Transverse colon (tissue), 4 donors: ENCODE measurements at regions not wholly inside any gene's neighbourhood (a gene's known extent, or its start where the extent isn't known, plus 50 kb on each side); places are given as distances from the start of the nearest gene placed in this dataset.
A peak's percentile ranks its signal among the peaks of the same experiment; 100 is the strongest.

Experiments
- DNase-seq: peaks from one replicate; pipeline ENCODE4 v3.0.0-alpha.2; 2019
- H3K27ac ChIP-seq, 4 donors: fragments of 200-600 bp; sonication (generic); 2 replicates each; pipeline ENCODE4 v1.5.1; 2016 to 2018; ENCODE audit warnings: inconsistent platforms in 4 of 4
- H3K27me3 ChIP-seq: fragments of 200-600 bp; sonication (generic); 2 replicates; pipeline ENCODE4 v1.5.1; 2017; ENCODE audit warnings: inconsistent platforms
- H3K36me3 ChIP-seq, 4 donors: fragments of 200-600 bp; sonication (generic); 2 replicates each; pipeline ENCODE4 v1.5.1; 2017 to 2019; ENCODE audit warnings: inconsistent platforms in 4 of 4
- H3K4me1 ChIP-seq, 4 donors: fragments of 200-600 bp; sonication (generic); 2 replicates each; pipeline ENCODE4 v1.5.1; 2017 to 2020; ENCODE audit warnings: inconsistent platforms in 4 of 4
- H3K4me3 ChIP-seq, 4 donors: fragments of 200-600 bp; sonication (generic); 1 replicate in 1 of 4; 2 replicates in 3 of 4; pipeline versions ENCODE4 v1.5.1 to v1.6.1; 2017 to 2019; ENCODE audit warnings: inconsistent platforms in 4 of 4
- H3K9me3 ChIP-seq, 2 donors: fragments of 200-600 bp; sonication (generic); 2 replicates each; pipeline ENCODE4 v1.5.1; 2017 to 2019; ENCODE audit warnings: inconsistent platforms in 2 of 2
- CTCF ChIP-seq, 5 experiments: fragments of 200-600 bp in 3 of 5; fragments of 450-650 bp in 2 of 5; sonication (generic) in 3 of 5; IDR thresholded peaks; 1 replicate in 2 of 5; 2 replicates in 3 of 5; pipeline ENCODE4 v1.5.1; 2016 to 2017; ENCODE audit warnings: antibody characterized with exemption in 5 of 5, inconsistent platforms in 3 of 5, mild to moderate bottlenecking in 2 of 5, moderate library complexity in 1 of 5
- EP300 ChIP-seq: sonication (generic); formaldehyde crosslinking; IDR thresholded peaks from one replicate; pipeline ENCODE4 v1.6.1; 2017; ENCODE audit warnings: antibody characterized with exemption, low read depth
- POLR2A ChIP-seq: fragments of 450-650 bp; IDR thresholded peaks from one replicate; pipeline ENCODE4 v1.6.1; 2016; ENCODE audit warnings: antibody characterized with exemption, mild to moderate bottlenecking, moderate library complexity
- POLR2AphosphoS5 ChIP-seq, 3 donors: sonication (generic); formaldehyde crosslinking; IDR thresholded peaks; one replicate each; pipeline ENCODE4 v1.6.1; 2016; ENCODE audit warnings: antibody characterized with exemption in 3 of 3
- WGBS, 2 donors: methylation state at CpG; one replicate each; pipeline ENCODE4 v1.1.5; 2018; ENCODE audit warnings: low coverage in 1 of 2; 5-methylcytosine and 5-hydroxymethylcytosine counted together
- in situ Hi-C, 4 donors: fragments of 200-750 bp; cut with MboI; loops; one replicate each; pipeline versions ENCODE4 v1.15.0 to v1.15.1; 2017; ENCODE audit warnings: low sequenced_read_pairs in 3 of 4, low pct_ligation_motif_present in 1 of 4, low pct_unique_long_range_greater_than_20kb in 1 of 4
- intact Hi-C: fragments of 100-400 bp; cut with DNase I; formaldehyde crosslinking; loops from one replicate; pipeline ENCODE4 v1.15.1; 2023; ENCODE audit warnings: low total_unique reads

GRCh38 chr6:208364-208763, 83.9 kb upstream of the DUSP22 start:
- H3K36me3 ChIP-seq = no peaks in the 10 kb centered on the region
- no peaks in the 10 kb centered on the region for H3K4me1 ChIP-seq
- in situ Hi-C loops (no loop called here), intact Hi-C loops (no loop called here)
- no peaks in the 10 kb centered on the region for H3K9me3 ChIP-seq
- no peak for DNase-seq
- no peak overlapping the region for H3K4me3 ChIP-seq
- TF ChIP-seq POLR2A (no peak), CTCF (IDR thresholded peaks at IDR 0.05) (no peak), EP300 (no peak), POLR2AphosphoS5 (IDR thresholded peaks at IDR 0.05) (no peak)
- WGBS, 2 donors = 73 to 80% methylated on average over 6 to 12 of the region's 12 CpGs
- H3K27me3 ChIP-seq = no peaks in the 10 kb centered on the region
- no peak overlapping the region for H3K27ac ChIP-seq

GRCh38 chr6:208938-209337, 83.3 kb upstream of the DUSP22 start:
- H3K27ac ChIP-seq = no peak overlapping the region
- no peaks in the 10 kb centered on the region for H3K36me3 ChIP-seq
- in situ Hi-C loops = no loop called here
- intact Hi-C loops = no loop called here
- TF ChIP-seq POLR2A = no peak
- no peak for DNase-seq
- no peak overlapping the region for H3K4me3 ChIP-seq
- no peaks in the 10 kb centered on the region for H3K27me3 ChIP-seq
- no peaks in the 10 kb centered on the region for H3K9me3 ChIP-seq
- 90 to 94% methylated on average over 5 to 7 of the region's 7 CpGs for WGBS, 2 donors
- no peaks in the 10 kb centered on the region for H3K4me1 ChIP-seq

GRCh38 chr6:209432-210103, 82.7 kb upstream of the DUSP22 start:
- WGBS, 2 donors = 61 to 80% methylated on average over 24 to 27 of the region's 27 CpGs
- intact Hi-C loops (no loop called here), in situ Hi-C loops (no loop called here)
- Histone ChIP-seq H3K27ac (no peak overlapping the region), H3K27me3 (no peaks in the 10 kb centered on the region), H3K36me3 (no peaks in the 10 kb centered on the region), H3K9me3 (no peaks in the 10 kb centered on the region), H3K4me1 (no peaks in the 10 kb centered on the region), H3K4me3 (peak overlapping the region in 2 of 4 donors; percentile 8 to 24)
- TF ChIP-seq POLR2AphosphoS5 (IDR thresholded peaks at IDR 0.05) = no peak
- DNase-seq = no peak

- Histone ChIP-seq H3K27me3 (no peaks in the 10 kb centered on the region), H3K27ac (no peak overlapping the region), H3K4me1 (no peaks in the 10 kb centered on the region), H3K36me3 (no peaks in the 10 kb centered on the region), H3K4me3 (no peak overlapping the region), H3K9me3 (no peaks in the 10 kb centered on the region)
- DNase-seq = no peak
- in situ Hi-C loops = no loop called here
- TF ChIP-seq POLR2A (no peak), CTCF (IDR thresholded peaks at IDR 0.05) (no peak), POLR2AphosphoS5 (IDR thresholded peaks at IDR 0.05) (no peak), EP300 (no peak)
- WGBS, 2 donors = 62% methylated on average over 7 of the region's 7 CpGs; no CpG with 5 or more reads in 1 of the 2 donors
- intact Hi-C loops = no loop called here
Observed at GRCh38 chr6:210104-210456, 82.2 kb upstream of the DUSP22 start.

- 80 to 83% methylated on average over 7 to 13 of the region's 13 CpGs for WGBS, 2 donors
- TF ChIP-seq POLR2AphosphoS5 (IDR thresholded peaks at IDR 0.05) (no peak), EP300 (no peak), CTCF (IDR thresholded peaks at IDR 0.05) (no peak), POLR2A (no peak)
- Histone ChIP-seq H3K27ac (no peak overlapping the region), H3K9me3 (no peaks in the 10 kb centered on the region), H3K4me3 (no peak overlapping the region), H3K4me1 (no peaks in the 10 kb centered on the region), H3K27me3 (no peaks in the 10 kb centered on the region), H3K36me3 (no peaks in the 10 kb centered on the region)
- no peak for DNase-seq
- in situ Hi-C loops = no loop called here
- intact Hi-C loops = no loop called here
Observed at GRCh38 chr6:210778-211374, 81.4 kb upstream of the DUSP22 start.
